ENCODE measurements at regions not wholly inside any gene's neighbourhood (a gene's known extent, or its start where the extent isn't known, plus 50 kb on each side); places are given as distances from the start of the nearest gene placed in this dataset.

- TF ChIP-seq, protein P1, sequence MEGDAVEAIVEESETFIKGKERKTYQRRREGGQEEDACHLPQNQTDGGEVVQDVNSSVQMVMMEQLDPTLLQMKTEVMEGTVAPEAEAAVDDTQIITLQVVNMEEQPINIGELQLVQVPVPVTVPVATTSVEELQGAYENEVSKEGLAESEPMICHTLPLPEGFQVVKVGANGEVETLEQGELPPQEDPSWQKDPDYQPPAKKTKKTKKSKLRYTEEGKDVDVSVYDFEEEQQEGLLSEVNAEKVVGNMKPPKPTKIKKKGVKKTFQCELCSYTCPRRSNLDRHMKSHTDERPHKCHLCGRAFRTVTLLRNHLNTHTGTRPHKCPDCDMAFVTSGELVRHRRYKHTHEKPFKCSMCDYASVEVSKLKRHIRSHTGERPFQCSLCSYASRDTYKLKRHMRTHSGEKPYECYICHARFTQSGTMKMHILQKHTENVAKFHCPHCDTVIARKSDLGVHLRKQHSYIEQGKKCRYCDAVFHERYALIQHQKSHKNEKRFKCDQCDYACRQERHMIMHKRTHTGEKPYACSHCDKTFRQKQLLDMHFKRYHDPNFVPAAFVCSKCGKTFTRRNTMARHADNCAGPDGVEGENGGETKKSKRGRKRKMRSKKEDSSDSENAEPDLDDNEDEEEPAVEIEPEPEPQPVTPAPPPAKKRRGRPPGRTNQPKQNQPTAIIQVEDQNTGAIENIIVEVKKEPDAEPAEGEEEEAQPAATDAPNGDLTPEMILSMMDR (IDR thresholded peaks at IDR 0.05): no peak
- ATAC-seq (ENCODE audit: low FRiP score) (no peak), DNase-seq (ENCODE audit: low spot score) (no peak)
Observed at GRCh38 chr1:234546387-234546704, 63.6 kb downstream of the IRF2BP2 start.

DNA sequence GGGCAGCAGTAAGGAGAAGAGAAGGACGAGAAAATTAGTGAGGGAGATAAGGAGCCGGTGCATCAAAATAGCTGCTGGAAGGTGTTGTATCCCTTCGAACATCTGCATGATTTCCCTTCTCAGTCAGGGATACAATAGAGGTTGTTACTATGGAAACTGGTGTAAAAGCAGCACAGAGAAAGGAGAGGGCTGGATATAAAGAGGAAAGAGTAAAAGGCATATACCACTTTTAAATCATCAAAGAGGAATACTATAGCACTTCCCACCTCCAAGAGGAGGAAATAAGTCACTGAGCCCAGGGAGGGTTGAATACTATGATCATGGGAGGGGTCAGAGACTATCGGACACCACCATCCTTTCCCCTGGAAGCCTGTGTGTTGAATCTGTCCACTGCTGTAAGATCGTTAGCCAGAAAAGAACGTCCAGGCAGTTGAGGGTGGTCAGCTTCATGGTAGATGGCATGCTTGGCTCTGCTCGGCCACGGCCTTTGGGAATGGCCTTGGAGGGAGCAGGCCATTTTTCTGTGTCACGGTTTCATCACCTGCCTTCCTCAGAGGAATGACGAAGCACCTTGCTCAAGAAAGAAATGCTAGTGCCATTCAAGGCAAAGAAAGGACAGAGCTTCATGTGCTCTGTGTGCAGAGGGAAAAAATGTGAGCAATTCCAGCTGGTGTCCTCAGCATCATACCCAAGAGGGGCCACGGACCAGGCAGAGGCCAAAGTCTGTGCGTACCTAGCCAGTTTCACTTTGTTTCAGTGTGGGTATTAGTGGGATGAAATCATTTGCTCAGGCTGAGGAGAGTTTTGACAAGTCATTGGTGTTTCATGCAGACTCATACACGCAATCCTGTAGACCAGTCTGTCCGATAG is 64.2 kb downstream of the IRF2BP2 start:
- DNase-seq (ENCODE audit: low spot score) (no peak), ATAC-seq (ENCODE audit: low FRiP score) (no peak)
- TF ChIP-seq, protein P1 (IDR thresholded peaks at IDR 0.05): no peak

- TF ChIP-seq, protein P1 (IDR thresholded peaks at IDR 0.05): no peak
- DNase-seq (ENCODE audit: low spot score) (peak; percentile 75), ATAC-seq (ENCODE audit: low FRiP score) (peak; percentile 81)
Observed at GRCh38 chr1:234544087-234544579, 65.2 kb upstream of the TARBP1 start.

GRCh38 chr1:234543442-234544086 is 64.6 kb upstream of the TARBP1 start:
- ATAC-seq (ENCODE audit: low FRiP score): no peak
- DNase-seq (ENCODE audit: low spot score): no peak
- TF ChIP-seq, protein P1 (IDR thresholded peaks at IDR 0.05): no peak

- DNase-seq (ENCODE audit: low spot score) (no peak), ATAC-seq (ENCODE audit: low FRiP score) (no peak)
- TF ChIP-seq, protein P1 (IDR thresholded peaks at IDR 0.05): no peak
Observed at GRCh38 chr1:234542211-234542850, 63.4 kb upstream of the TARBP1 start.

- ATAC-seq (ENCODE audit: low FRiP score) (no peak), DNase-seq (ENCODE audit: low spot score) (no peak)
Observed at GRCh38 chr1:234541286-234541975, 62.5 kb upstream of the TARBP1 start.

More at GRCh38 chr1:234541286-234541975, 62.5 kb upstream of the TARBP1 start:
- TF ChIP-seq, protein P1 (IDR thresholded peaks at IDR 0.05): no peak
